ACHN (cell line): ENCODE measurements at regions not wholly inside any gene's neighbourhood (a gene's known extent, or its start where the extent isn't known, plus 50 kb on each side); places are given as distances from the start of the nearest gene placed in this dataset.
"Not testable (repeated sequence)": the region's sequence is repeated elsewhere in the genome, so short reads cannot be mapped to it uniquely, and the experiment has no call there.

ENCODE experiments used
- DNase-seq: peaks from one replicate; pipeline ENCODE4 v3.0.0-alpha.2; 2015
- in situ Hi-C: cut with HindIII; loops from 2 replicates; pipeline ENCODE4 v1.10.0; 2017; ENCODE audit warnings: low sequenced_read_pairs, low pct_ligation_motif_present, low pct_unique_long_range_greater_than_20kb

DNA sequence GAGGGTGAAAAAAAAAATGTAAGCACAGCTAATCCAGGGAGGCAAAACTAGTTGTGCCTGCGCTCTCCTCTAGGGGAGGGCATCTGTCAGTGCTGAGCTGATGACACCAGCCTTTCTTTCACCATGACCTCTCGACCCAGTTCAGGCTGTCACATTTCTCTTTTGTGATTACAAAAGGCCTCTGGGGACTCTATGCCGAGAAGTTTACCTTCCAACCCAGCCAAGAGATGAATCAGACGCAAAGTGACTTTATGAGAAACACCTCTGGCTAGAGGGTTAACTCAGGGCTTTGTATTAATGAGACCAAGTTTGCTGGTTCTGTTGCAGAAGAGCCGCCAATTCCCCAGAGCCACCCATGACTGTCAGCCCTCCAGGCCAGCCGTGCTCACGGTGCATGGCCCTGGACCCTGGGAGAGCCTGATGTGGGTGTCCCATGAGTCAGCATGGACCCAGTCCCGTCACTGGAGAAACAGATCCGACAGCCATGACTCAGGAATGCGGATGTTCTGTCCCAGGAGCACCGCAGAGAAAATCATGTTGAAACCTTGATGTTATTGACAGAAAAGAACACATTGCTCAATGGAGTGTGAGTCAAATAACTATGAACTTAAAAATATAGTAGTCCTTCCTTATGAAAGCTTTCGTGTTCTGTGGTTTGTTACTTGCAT lies 437.2 kb downstream of the HS3ST3B1 start:
- in situ Hi-C loops = no loop called here
- DNase-seq = no peak

DNA sequence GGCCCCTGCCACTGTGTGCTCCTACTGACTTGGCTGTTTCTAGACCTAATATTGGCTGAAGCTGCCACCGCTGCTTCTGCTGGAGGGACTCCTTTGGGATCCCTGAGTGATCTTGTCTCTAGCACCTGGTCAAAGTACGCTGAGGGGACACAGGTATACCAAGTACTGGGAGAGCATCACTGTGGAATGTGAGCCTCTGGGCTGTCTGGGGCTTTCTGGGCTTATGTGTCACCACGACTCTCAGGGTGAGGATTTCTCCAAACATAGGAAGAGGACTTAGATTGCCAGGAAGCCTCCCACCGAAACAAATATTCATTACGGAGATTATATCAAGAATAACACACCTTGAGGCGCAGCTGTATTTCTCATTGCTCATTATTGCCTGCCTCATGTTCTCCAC lies 435.8 kb downstream of the HS3ST3B1 start:
- in situ Hi-C loops = no loop called here
- DNase-seq = no peak

DNA sequence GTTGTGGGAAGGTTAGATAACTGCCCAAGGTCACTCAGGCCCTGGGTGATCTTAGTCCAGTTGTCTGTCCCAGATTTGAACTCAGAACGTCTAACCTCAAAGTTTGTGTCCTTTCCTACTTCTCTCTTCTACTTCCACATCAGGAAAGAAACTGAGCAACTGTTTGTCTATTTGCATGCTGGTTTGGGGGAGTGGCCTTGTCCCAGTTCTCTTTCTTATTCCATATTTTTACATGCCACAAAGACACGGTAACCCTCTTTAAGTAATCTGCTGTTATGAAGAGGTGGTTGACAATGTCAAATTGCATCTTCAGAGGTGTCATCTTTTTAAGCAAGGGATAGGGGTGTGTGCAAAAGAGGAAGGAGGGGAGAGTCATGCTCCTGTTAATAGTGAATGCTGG lies 432.5 kb downstream of the HS3ST3B1 start:
- in situ Hi-C loops = no loop called here
- no peak for DNase-seq

DNA sequence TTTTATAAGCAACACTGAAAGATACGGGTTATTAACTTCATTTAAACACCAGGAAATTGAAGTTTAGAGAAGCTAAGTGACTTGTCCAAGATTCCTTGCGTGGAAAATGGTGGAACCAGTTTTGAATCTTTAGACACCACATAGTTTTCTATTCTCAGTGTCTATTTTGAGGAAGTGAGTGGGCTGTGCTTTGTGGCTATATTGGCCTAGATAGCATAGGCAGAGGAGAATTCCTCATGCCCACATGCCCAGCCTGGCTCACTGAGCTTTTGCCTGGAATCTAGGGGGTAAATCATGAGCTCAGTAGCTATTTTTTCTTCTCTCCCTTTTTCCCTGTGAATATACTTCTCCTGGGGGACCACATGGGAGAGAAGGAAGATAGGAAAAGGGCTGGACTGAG lies 431.3 kb downstream of the HS3ST3B1 start:
- no peak for DNase-seq
- in situ Hi-C loops = no loop called here

DNA sequence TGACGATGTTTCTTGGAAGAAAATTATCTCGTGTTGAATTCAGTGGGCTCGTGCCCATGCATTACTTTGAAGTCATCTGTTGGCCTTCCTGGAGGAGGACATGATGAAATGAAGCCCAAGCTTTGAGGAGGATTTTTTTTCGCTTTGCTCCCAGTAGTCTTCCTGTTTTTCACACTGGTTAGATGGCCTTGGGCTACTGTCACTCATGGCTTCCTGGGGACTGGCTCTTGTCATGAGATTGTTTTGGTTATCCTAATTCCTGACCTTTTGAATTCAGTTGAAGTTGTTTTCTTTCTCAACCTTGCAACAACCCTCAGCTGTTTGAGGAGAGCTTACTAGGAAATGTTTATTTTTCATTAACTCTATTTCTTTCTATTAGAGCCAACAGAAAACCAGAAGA lies 430.7 kb downstream of the HS3ST3B1 start:
- in situ Hi-C loops = no loop called here
- no peak for DNase-seq

DNA sequence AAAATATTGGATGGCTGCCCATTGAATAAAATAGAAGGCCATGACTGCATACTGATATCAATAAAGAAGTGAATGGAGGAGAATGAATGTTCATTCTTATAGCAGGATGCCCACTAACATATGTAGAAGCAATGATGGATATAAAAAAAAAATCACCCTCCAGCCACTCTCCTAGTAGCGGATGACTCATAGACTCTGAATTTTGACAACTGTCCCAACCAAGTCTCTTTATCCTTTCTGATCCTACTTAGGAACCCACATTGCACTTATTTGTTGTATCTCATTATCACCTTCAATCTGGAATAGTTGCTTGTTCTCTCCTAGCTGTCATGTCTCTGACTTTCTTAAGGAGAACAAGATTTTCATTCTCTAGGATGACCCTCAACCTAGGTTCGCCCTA lies 429.9 kb downstream of the HS3ST3B1 start:
- DNase-seq = no peak
- in situ Hi-C loops = no loop called here

DNA sequence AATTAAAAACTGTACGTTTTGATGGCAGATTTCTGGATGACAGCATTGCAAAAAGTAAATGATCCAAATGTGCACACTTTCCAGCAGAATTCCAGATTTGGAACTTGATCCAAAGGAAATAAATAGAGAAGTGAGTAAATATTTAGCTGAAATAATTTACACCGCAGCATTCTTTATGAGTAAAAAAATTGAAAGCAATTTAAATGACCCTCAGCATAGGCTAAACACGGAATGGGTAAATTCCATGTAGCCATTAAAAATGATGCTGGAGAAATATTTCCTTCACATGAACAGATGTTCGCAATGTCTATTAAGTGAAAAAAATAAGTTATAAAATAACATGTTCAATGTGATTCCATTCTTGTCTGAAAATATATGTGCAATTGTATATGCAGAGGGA lies 424.8 kb downstream of the HS3ST3B1 start:
- in situ Hi-C loops = no loop called here
- DNase-seq = no peak

DNA sequence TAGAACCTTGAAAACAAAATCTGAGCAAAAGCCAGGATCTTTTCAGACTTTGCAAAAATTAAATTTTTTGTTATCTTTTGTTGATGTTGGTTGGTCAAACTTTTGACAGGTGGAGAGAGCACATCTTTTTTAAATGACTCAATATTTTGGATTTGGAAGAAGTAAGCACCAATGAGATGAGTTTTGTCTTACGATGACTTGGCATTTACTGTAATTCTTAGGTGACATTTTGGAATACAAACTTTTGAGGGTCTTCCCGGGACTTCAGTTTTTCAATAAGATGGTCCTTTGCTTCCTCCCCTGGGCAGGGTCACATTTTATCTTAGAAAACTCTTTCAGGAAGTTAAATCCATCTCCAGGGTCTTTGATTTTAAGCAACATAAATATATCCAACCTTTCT lies 423.9 kb downstream of the HS3ST3B1 start:
- in situ Hi-C loops = no loop called here

DNA sequence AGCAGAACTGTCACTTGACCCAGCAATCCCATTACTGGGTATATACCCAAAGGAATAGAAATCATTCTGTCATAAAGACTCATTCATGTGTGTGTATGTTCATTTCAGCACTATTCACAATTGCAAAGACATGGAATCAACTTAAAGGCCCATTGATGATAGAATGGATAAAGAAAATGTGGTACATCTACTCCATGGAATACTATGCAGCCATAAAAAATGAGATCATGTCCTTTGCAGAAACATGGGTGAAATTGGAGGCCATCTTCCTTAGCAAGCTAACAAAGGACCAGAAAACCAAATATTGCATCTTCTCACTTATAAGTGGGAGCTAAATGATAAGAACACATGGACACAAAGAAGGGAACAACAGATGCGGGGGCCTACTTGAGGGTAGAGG lies 422.5 kb downstream of the HS3ST3B1 start:
- in situ Hi-C loops = not testable (repeated sequence)

More for the DNA sequence above, 423.9 kb downstream of the HS3ST3B1 start:
- DNase-seq = no peak

DNA sequence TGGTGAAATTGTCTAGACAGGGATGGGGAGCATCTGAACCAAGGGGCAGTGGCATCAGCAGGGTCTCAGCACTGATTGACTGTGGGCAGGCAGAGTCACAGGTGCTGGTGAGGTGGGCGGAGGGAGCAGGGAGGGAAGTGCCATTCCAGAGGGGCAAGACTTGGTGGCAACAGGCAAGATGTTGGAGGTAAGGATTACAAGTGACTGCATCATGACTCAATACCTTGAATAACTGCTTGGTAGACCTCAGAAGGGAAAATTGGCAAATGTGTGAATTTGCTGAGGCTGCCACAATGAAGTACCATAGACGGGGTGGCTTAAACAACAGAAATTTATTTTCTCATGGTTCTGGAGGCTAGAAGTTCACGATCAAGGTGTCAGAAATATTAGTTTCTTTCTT lies 419.1 kb downstream of the HS3ST3B1 start:
- no peak for DNase-seq
- in situ Hi-C loops = no loop called here

More for the DNA sequence above, 422.5 kb downstream of the HS3ST3B1 start:
- DNase-seq = not testable (repeated sequence)

DNA sequence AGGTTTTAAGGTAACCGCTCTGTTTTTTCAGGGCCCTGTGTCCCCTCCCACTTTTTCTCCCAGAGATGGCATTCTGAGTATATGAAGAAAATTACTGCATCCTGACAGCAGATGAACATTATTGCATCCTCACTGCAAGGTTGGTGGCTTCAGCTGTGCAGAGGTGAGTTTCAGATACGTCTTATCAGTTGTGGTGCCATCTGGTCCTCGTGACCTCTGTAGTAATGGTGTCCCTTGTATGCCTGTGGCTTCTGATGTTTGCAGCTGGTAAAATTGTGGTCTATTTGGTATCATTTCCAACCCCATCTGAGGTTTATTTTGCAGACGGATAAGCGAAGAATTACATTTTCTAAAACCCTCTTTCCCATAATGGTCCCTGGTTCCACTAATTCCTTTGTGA lies 417.0 kb downstream of the HS3ST3B1 start:
- no peak for DNase-seq
- in situ Hi-C loops = no loop called here

DNA sequence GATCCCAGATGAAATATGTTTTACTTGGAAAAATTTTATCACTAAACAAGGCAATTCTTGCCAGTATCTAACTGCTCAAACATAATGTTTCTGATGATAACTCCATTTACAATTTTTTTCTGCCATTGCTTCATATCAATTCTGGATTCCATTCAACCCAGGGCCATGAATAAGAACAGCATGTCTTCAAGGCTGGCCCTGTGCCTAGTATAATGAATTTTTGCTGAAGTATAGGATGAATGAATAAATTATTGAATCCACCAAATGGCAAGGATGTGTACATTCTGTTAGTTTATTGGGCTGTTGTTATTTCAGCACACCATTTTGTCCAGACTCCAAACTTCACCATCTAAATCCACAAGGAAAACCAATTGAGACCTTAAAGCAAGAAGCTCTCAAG lies 414.7 kb downstream of the HS3ST3B1 start:
- no peak for DNase-seq
- in situ Hi-C loops = no loop called here

DNA sequence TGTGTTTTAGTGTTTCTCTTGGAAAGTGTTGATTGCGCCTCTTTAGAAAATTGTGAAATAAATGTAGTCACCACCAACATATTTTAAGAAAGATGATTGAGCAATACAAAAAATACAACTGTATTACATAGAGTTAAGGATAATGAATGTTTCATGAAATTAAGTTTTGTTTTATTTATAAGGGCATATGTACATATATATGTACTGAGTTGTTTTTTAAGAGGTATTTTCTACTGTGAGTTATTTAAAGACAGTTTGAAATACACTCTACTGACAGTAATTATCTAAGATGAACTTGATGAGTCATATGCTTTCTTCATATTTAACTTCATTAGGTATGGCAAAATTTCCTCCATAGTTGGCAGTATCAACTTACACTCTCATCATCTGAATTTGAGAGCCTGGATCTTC lies 411.7 kb downstream of the HS3ST3B1 start:
- in situ Hi-C loops = no loop called here
- DNase-seq = no peak

DNA sequence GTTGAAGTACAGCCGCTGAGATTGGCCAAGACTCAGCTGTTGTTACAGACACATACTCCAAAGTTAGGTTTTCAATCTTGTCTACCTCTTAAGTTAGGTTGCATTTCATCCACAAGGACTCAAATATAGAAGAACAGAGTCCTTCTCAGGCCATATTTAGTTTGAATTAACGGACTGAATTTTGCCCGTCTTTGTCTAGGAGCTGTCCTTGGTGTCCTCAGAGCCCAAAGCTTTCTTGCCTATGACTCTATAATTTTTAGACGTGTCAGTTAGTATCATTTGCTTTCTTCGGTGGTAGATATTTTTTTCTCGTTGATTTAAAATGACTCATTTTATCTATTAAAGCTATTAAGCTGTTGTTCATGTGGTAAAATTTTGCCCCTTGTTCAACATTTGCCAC lies 403.2 kb downstream of the HS3ST3B1 start:
- DNase-seq = no peak

DNA sequence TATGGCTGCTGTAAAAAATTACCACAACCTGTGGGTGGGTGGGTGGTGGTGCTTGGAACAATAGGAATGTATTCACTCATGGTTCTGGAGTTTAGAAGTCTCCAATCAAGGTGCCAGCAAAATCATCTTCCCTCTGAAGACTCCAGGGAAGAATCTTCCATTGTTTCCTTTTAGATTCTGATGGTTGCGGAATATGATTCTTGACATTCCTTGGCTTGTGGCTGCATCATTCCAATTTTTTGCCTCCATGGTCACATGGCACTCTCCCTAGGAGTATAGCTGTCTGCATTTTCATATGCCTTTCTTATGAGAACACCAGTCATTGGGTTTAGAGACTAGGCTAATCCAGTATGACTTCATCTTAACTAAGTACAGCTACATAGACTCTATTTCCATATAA lies 401.0 kb downstream of the HS3ST3B1 start:
- in situ Hi-C loops = no loop called here
- DNase-seq = no peak

More for the DNA sequence above, 403.2 kb downstream of the HS3ST3B1 start:
- in situ Hi-C loops = no loop called here

DNA sequence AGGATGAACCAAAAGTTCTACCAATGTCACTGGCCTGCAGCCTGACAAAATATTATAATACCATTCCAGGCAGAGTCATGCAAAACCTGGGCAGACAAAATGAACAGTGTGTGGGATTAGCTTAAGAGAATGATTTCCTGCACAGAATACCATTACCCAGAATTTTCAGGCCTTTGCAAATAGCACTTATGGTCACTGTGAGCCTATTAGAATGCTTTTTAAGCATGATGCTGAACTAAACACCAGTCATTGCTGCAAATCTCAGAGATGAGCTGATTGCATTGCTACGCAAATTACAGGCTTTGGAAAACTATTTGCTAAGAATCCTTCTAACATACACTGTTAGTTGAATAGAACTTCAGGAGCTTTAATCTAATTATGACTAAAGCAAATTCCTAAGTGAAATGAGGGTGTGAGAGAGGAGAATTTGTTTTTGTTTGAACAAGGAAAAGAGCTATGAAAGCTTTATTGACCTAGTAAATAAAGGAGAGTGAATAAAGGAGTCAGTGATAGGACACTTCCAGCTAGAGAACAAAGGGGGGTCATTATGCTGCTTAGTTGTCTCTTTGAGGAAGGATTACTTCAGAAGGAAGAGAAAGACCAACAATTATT lies 398.8 kb downstream of the HS3ST3B1 start:
- in situ Hi-C loops = no loop called here
- no peak for DNase-seq

DNA sequence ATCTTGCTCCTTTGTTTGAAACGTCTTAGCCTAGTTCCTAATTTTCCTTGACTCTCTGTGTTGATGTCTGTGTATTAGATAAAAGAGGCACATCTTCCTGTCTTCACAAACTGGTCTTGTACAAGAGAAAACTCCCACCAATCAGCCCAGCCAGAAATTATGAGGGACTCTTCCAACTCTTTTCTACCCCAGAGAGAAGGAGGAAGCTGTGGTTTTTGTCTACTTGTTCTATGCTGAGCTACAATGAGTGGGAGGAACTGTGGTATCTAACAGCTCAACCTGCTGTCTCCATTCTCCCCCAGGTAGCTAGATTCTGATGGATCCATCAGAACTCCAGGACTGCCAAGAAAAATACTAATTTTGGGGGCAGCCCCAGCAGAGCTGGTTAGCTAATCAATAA lies 392.5 kb downstream of the HS3ST3B1 start:
- in situ Hi-C loops = no loop called here
- DNase-seq = no peak

DNA sequence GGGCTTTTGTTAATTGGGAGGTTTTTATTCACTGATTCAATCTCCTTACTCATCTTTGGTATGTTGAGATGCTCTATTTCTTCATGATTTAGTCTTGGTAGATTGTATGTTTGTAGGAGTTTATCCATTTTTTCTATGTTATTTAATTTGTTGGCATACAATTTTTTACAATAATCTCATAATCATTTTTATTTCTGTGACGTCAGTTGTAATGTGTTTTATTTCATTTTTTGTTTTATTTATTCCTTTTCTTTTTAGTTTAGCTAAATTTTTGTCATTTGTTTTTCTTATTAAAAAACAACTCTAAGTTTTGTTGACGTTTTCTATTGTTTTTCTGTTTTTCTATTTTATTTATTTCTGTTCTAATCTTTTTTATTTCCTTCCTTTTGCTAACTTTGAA lies 389.8 kb downstream of the HS3ST3B1 start:
- DNase-seq = no peak
- in situ Hi-C loops = no loop called here

DNA sequence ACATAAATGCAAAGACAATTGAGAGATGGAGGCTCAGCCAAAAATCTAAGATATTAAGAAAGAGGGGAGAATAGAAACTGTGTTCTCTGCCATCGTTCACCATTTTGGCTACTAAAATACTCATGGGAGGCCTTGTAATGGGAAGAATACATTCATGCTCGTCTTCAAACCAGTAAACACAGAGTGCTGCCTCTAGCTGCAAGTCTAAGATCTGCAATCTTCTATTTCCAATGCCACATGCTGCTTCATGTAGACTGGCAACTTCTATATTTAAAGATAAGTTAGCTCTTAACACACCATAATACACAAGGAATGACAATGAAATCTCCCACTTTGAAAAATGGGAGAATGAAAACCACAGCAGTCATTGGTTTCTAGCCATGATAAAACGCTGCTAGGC lies 387.3 kb downstream of the HS3ST3B1 start:
- DNase-seq = no peak
- in situ Hi-C loops = no loop called here

DNA sequence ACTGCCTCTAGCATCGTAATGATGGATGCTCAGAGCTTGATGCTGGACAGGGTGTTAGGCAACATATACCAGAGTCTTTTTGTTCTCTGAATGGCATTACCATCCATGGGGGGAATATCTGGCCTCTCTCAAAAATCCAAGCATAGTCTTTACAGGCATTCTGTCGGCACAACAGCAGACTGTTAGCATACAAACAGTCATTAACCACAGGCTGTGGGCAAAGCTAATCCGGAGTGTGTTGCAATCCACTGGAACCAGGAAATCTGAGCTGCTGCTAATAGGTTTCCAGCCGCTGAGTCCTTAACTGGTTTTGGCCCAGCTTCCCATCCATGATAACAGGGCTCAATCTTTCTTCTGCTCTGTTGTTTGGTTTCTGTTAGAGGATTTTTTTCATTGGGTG lies 371.9 kb downstream of the HS3ST3B1 start:
- DNase-seq = no peak

More for the DNA sequence above, 371.9 kb downstream of the HS3ST3B1 start:
- in situ Hi-C loops = no loop called here
